ENCODE measurements at regions not wholly inside any gene's neighbourhood (a gene's known extent, or its start where the extent isn't known, plus 50 kb on each side); places are given as distances from the start of the nearest gene placed in this dataset.

GRCh38 chr12:93059925-93060665 lies 131.0 kb upstream of the EEA1 start:
- DNase-seq (ENCODE audit: low spot score in 2 of 2): no peak
- intact Hi-C loops (cut with DNase I; ENCODE audit: low total_unique reads): loop anchor here (10.0 kb wide), 1 partner anchor 1415 kb away; no protein-coding TSS in a partner anchor
- no peak overlapping the region for H3K27ac ChIP-seq
- no peaks in the 10 kb centered on the region for H3K27me3 ChIP-seq
- no peaks in the 10 kb centered on the region for H3K9me3 ChIP-seq
- no peaks in the 10 kb centered on the region for H3K36me3 ChIP-seq
- H3K4me1 ChIP-seq: no peaks in the 10 kb centered on the region
- H3K4me3 ChIP-seq: no peak overlapping the region
- TF ChIP-seq CTCF (IDR thresholded peaks at IDR 0.05): no peak
- no peak for TF ChIP-seq POLR2A (IDR thresholded peaks at IDR 0.05)
- no peak for TF ChIP-seq POLR2AphosphoS5 (IDR thresholded peaks at IDR 0.05)

- Histone ChIP-seq H3K9me3 (no peaks in the 10 kb centered on the region), H3K4me1 (no peaks in the 10 kb centered on the region), H3K36me3 (no peaks in the 10 kb centered on the region), H3K27ac (peak overlapping the region in 1 of 2 donors; percentile 47), H3K27me3 (no peaks in the 10 kb centered on the region), H3K4me3 (no peak overlapping the region)
- no peak for DNase-seq (ENCODE audit: low spot score in 2 of 2)
- no peak for TF ChIP-seq CTCF (IDR thresholded peaks at IDR 0.05)
- TF ChIP-seq POLR2AphosphoS5 (IDR thresholded peaks at IDR 0.05): no peak
- no peak for TF ChIP-seq POLR2A (IDR thresholded peaks at IDR 0.05)
- intact Hi-C loops (cut with DNase I; ENCODE audit: low total_unique reads): loop anchor here (10.0 kb wide), 1 partner anchor 1414 kb away; no protein-coding TSS in a partner anchor
Measured at GRCh38 chr12:93060666-93061472, 131.8 kb upstream of the EEA1 start.

- H3K36me3 ChIP-seq: no peaks in the 10 kb centered on the region
- intact Hi-C loops (cut with DNase I; ENCODE audit: low total_unique reads): loop anchor here (10.0 kb wide), 1 partner anchor 1413 kb away; no protein-coding TSS in a partner anchor
- no peak for TF ChIP-seq CTCF (IDR thresholded peaks at IDR 0.05)
- no peak for TF ChIP-seq POLR2A (IDR thresholded peaks at IDR 0.05)
- no peak for TF ChIP-seq POLR2AphosphoS5 (IDR thresholded peaks at IDR 0.05)
- no peaks in the 10 kb centered on the region for H3K9me3 ChIP-seq
- H3K4me3 ChIP-seq: no peak overlapping the region
- no peak for DNase-seq (ENCODE audit: low spot score in 2 of 2)
- no peaks in the 10 kb centered on the region for H3K4me1 ChIP-seq
- H3K27me3 ChIP-seq: no peaks in the 10 kb centered on the region
- peak overlapping the region in 1 of 2 donors; percentile 47 for H3K27ac ChIP-seq
Measured at GRCh38 chr12:93061473-93062419, 132.7 kb upstream of the EEA1 start.

- no peak for TF ChIP-seq POLR2AphosphoS5 (IDR thresholded peaks at IDR 0.05)
- no peak for TF ChIP-seq POLR2A (IDR thresholded peaks at IDR 0.05)
- TF ChIP-seq CTCF (IDR thresholded peaks at IDR 0.05): no peak
- no peaks in the 10 kb centered on the region for H3K36me3 ChIP-seq
- H3K4me1 ChIP-seq: no peaks in the 10 kb centered on the region
- intact Hi-C loops (cut with DNase I; ENCODE audit: low total_unique reads): loop anchor here (10.0 kb wide), 1 partner anchor 1409 kb away; no protein-coding TSS in a partner anchor
- H3K27ac ChIP-seq: no peak overlapping the region
- DNase-seq (ENCODE audit: low spot score in 2 of 2): no peak
- H3K9me3 ChIP-seq: no peaks in the 10 kb centered on the region
- no peaks in the 10 kb centered on the region for H3K27me3 ChIP-seq
- H3K4me3 ChIP-seq: no peak overlapping the region
Measured at GRCh38 chr12:93065896-93066295, 136.8 kb upstream of the EEA1 start.

Measured in breast epithelium (tissue), 4 donors.